ENCODE measurements at regions not wholly inside any gene's neighbourhood (a gene's known extent, or its start where the extent isn't known, plus 50 kb on each side); places are given as distances from the start of the nearest gene placed in this dataset.

DNA sequence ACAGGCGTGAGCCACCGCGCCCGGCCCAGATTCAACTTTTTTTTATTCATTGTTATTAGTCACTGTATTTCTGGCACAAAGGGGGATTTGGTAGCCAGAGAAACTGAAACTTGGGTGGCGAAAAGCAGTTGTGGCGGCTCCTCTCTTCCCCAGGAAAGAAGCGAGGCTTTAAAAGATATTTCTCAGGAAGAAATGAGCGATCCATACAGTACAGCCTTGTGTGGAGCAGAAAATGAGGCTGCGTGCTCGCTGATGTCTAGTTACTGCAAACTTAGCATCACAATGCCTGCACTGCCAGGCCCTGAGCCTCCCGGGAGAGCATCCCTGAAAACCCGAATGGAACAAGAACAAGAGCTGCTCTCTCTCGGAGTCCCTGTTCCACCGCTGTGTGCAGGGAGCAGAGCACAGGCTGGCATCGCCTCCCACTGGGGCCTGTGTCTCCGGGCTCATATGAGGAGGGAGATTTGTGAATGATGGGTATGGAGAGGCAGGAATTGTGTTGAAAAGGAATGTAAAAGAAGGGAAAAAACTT, 234.0 kb downstream of the ZNF516 start:
- TF ChIP-seq ZNF324 (CRISPR knock-in tag; IDR thresholded peaks at IDR 0.05) = no peak
- no peak for TF ChIP-seq ZFPM2 (CRISPR knock-in tag; IDR thresholded peaks at IDR 0.05)
- no peak for TF ChIP-seq HNRNPUL1 (IDR thresholded peaks at IDR 0.05; ENCODE audit: low read length)
- TF ChIP-seq ZNF316 (IDR thresholded peaks at IDR 0.05) = no peak
- TF ChIP-seq JUND (IDR thresholded peaks at IDR 0.05; ENCODE audit: borderline replicate concordance, low read depth, low read length) = no peak
- TF ChIP-seq JUND (tag; IDR thresholded peaks at IDR 0.05; ENCODE audit: borderline replicate concordance, low read depth, low read length) = no peak
- TF ChIP-seq, protein P1, sequence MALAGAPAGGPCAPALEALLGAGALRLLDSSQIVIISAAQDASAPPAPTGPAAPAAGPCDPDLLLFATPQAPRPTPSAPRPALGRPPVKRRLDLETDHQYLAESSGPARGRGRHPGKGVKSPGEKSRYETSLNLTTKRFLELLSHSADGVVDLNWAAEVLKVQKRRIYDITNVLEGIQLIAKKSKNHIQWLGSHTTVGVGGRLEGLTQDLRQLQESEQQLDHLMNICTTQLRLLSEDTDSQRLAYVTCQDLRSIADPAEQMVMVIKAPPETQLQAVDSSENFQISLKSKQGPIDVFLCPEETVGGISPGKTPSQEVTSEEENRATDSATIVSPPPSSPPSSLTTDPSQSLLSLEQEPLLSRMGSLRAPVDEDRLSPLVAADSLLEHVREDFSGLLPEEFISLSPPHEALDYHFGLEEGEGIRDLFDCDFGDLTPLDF (CRISPR knock-in tag; IDR thresholded peaks at IDR 0.05) = no peak
- no peak for TF ChIP-seq SP2 (IDR thresholded peaks at IDR 0.05; ENCODE audit: extremely low read depth, low read depth, low read length, poor library complexity, severe bottlenecking)
- no peak for TF ChIP-seq MTA3 (IDR thresholded peaks at IDR 0.05; ENCODE audit: borderline replicate concordance)
- TF ChIP-seq CHCHD3 (CRISPR knock-in tag; IDR thresholded peaks at IDR 0.05) = no peak
- no peak for TF ChIP-seq POLR3G (IDR thresholded peaks at IDR 0.05; ENCODE audit: extremely low read depth, insufficient read length, insufficient replicate concordance)
- TF ChIP-seq BCOR (IDR thresholded peaks at IDR 0.05) = no peak
- no peak for TF ChIP-seq ARNT (IDR thresholded peaks at IDR 0.05)
- TF ChIP-seq ZBTB7A (IDR thresholded peaks at IDR 0.05; ENCODE audit: borderline replicate concordance, control insufficient read depth, low read depth, low read length) = no peak
- TF ChIP-seq NFE2L1 (tag; IDR thresholded peaks at IDR 0.05; ENCODE audit: borderline replicate concordance, low read depth) = no peak
- no peak for TF ChIP-seq ZNF134 (CRISPR knock-in tag; conservative IDR thresholded peaks at IDR 0.05)
- no peak for TF ChIP-seq OTX1 (CRISPR knock-in tag; IDR thresholded peaks at IDR 0.05)
- TF ChIP-seq ARID1B (IDR thresholded peaks at IDR 0.05) = no peak
- H3K9me3 ChIP-seq (replicated peaks; ENCODE audit: control insufficient read depth, insufficient read depth, low read depth, low read length) = no peaks in the 10 kb centered on the region
- ChIA-PET POLR2A (no interaction called here), CTCF (ENCODE audit: low intra/inter-chr PET ratio) (no interaction called here)
- H3K27ac ChIP-seq (ENCODE audit: extremely low read depth, low read depth, low read length) = no peak overlapping the region
- under 1% methylated on average over 11 of the region's 16 CpGs for WGBS (ENCODE audit: insufficient coverage, low coverage, missing lambda C conversion rate)
- ATAC-seq = no peak
- in situ Hi-C loops (cut with MboI) (no loop called here), intact Hi-C loops (cut with micrococcal nuclease) (no loop called here)
- H3K4me3 ChIP-seq = no peak overlapping the region
- H3K4me2 ChIP-seq (ENCODE audit: insufficient read depth, low read length) = no peak overlapping the region
- H4K20me1 ChIP-seq (replicated peaks; ENCODE audit: control insufficient read depth, insufficient read depth, low read length) = no peaks in the 10 kb centered on the region
- BruUV-seq (replicated peaks) = no TSS peak
- H2AFZ ChIP-seq (ENCODE audit: low read depth, low read length) = no peak overlapping the region
- no peaks in the 10 kb centered on the region for H3K36me3 ChIP-seq (ENCODE audit: control insufficient read depth, insufficient read depth, low read length)
- FAIRE-seq = no peak
- H3K27me3 ChIP-seq (ENCODE audit: control insufficient read depth in 2 of 2, insufficient read depth in 2 of 2, low read length in 2 of 2) = peaks cover 0 to 19% of the 10 kb centered on the region in 2 experiments; a peak in 3 of 5 replicates
- H3K4me1 ChIP-seq (replicated peaks in 1 of 2; ENCODE audit: control insufficient read depth in 2 of 2, insufficient read depth in 2 of 2, low read length in 2 of 2) = no peaks in the 10 kb centered on the region
- no peak for DNase-seq (ENCODE audit: extremely low read depth in 1 of 4, low spot score in 3 of 4)
- H3K9me1 ChIP-seq (ENCODE audit: control insufficient read depth, insufficient read depth, low read length) = no peaks in the 10 kb centered on the region
- no peak overlapping the region for H3K9ac ChIP-seq (ENCODE audit: insufficient read depth in 1 of 2, low read depth in 2 of 2, low read length in 2 of 2)
- no peaks in the 10 kb centered on the region for H3K79me2 ChIP-seq (ENCODE audit: control insufficient read depth, insufficient read depth, low read length)

Data from K562 (cell line).